ENCODE measurements at regions not wholly inside any gene's neighbourhood (a gene's known extent, or its start where the extent isn't known, plus 50 kb on each side); places are given as distances from the start of the nearest gene placed in this dataset.

GRCh38 chr2:116645155-116645554 lies 1169.3 kb upstream of the DDX18 start:
- DNase-seq = no peak

- DNase-seq = no peak
Observed at GRCh38 chr2:116668691-116669090, 1145.8 kb upstream of the DDX18 start.

GRCh38 chr2:116669782-116670181 lies 1144.7 kb upstream of the DDX18 start:
- DNase-seq = no peak

- no peak for DNase-seq
Observed at GRCh38 chr2:116674188-116674587, 1140.3 kb upstream of the DDX18 start.

- no peak for DNase-seq
Observed at GRCh38 chr2:116676776-116677175, 1137.7 kb upstream of the DDX18 start.

DNA sequence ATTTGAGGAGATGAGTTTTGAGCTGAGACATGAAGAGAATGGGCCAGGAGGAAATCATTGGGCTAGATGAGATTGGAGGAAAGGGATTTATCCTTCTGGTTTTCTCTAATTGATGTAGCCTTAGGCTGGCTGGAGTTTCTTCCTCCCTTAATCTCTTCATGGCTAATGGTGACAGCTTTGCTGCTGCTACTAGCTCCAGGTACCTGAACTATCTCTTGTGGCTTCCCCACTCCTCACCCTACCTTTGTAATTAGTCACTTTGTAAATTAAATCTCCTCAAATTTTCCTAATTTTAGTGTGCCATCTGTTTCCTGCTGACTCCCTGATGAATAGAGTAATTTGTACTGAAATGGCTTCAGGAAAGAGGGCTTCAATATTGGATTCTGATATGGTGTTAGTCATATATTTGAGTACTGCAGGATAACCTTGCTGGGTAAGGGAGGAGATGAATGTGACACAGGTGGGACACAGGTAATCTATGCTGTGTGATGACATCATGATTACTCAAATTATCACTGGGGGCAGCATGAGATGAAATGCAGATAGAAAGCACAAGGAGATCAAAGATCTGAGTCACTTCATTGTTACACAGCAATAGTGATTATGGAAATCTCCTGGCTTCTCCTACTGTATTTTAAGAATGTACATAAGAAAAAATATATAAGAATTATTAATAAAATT lies 1134.1 kb upstream of the DDX18 start:
- DNase-seq = no peak

DNA sequence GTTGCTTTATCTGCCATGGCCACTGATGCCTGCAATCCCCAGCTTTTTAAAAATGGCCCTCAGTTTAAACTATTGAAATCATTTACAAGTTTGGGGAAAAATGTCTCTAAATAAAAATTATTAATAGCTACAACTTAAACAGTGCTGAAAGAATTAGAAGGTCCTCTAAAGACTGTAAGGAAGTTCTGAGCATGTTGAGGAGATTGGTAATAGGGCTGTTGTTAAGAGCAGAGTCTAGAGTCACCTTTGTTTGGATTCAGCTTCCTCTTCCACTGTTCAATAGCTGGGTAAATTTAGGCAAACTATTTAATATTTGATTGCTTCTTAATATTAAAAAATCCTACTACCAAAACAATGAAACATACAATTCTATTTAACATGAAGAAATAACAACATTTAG lies 1127.1 kb upstream of the DDX18 start:
- DNase-seq = no peak

DNA sequence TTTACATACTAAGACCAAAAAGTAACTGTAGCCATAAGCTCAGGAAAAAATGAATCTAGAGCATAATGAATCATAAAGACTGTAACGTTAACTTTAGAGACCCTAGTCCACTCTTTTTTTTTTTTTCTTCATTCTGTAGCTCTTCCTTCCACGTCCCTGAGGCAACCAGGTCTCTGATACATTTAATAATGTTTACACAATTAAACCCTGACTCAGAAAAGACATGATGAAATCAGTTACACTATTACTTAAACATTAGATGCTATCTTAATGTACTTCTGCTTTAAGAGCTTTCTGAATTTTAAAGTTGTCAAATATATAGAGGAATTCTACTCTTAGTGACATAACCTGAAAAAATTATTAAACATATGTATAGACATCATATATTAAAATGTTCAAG lies 1121.5 kb upstream of the DDX18 start:
- no peak for DNase-seq

DNA sequence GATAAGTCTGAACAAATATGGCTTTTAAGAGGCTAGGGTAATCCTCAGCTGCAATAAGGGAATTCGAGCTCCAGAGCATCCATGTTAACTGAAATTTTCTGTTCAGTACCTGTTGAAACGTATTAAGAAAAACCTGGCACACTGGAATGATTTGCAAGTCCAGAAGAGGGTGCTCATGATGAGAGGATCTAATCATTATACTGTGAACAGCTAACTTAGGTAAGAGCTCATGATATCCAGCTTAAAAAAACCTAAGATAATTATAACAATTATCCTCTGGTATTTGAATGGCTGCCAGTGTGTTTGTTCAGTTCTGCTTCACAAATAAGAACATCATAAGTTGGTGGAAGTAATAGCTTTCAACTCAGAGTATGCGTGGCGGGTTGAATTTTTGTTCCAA lies 1118.3 kb upstream of the DDX18 start:
- DNase-seq = no peak

DNA sequence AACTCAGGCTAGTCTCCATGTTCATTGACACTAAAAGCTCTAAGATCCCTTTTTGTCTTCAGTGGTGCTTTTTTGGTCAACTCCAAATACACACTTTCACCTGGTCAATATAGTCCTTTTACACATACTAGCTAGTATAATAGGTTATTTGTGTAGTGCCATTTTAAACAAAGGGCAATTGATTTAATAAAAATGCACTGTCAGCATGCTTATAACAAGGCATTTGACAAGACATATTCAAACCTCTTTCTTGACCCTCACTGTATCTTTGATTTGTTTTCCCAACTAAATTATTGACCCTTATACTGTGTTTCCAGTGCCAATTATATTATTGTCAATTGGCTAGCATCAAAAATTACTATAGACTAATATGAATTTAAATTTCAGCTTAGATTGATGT lies 1117.6 kb upstream of the DDX18 start:
- DNase-seq = no peak

DNA sequence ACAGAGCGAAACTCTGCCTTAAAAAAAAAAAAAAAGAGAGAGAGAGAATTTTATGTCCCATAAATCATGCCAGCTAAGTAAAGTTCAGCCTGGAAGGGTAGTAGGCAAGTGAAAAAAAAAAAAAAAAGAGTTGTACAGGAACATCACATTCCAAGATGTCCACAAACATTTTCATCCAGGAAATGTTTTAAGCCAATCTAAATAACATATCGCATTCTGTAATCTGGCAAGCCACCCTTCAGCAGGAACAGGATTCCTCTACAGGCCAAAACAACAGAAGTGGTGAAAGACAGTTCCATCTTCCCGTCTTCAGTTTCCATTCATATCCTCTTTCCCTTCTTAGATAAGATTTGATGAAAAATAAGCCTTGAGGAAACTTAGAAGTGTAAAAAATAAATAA lies 1108.1 kb upstream of the DDX18 start:
- no peak for DNase-seq

- DNase-seq = no peak
Observed at GRCh38 chr2:116716038-116716437, 1098.5 kb upstream of the DDX18 start.

DNA sequence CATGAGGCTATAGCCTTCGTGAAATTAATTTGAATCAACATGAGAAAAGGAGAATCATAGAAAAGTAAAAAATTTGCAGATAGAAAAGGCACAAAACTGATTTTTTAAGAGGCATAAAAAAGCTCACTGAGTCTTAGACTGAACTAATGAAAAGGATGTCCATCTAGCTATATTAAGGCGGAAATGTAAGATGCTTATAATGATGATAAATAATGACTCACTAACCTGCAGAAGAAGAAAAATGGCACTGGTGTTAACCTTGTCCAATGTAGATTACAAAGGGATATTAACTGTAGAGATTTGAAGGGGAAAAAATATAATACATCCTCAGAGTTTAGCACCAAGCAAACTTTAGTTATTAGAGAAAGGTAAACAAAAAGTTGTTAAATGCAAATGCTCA lies 1098.0 kb upstream of the DDX18 start:
- no peak for DNase-seq

GRCh38 chr2:116717832-116718231 lies 1096.7 kb upstream of the DDX18 start:
- no peak for DNase-seq

DNA sequence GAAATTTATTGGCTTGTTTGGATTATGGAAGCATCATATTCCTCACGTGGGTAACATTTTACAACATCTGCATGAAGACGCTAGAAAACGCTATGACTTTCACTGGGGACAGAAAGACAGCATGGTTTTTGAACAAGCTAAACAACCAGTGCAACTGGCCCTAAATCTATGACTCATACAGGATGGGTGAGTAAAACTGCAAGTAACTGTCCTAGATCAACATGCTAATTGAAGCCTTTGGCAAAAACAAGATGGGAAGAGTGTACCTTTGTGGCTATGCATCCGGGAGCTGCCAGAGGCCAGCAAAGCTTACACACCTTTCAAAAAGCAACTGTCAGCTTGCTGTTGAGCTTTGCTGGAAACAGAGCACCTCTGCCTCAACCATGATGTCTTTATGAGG lies 1096.0 kb upstream of the DDX18 start:
- no peak for DNase-seq

- DNase-seq = no peak
Observed at GRCh38 chr2:116719836-116720235, 1094.7 kb upstream of the DDX18 start.

GRCh38 chr2:116724550-116724949 lies 1089.9 kb upstream of the DDX18 start:
- DNase-seq = no peak

DNA sequence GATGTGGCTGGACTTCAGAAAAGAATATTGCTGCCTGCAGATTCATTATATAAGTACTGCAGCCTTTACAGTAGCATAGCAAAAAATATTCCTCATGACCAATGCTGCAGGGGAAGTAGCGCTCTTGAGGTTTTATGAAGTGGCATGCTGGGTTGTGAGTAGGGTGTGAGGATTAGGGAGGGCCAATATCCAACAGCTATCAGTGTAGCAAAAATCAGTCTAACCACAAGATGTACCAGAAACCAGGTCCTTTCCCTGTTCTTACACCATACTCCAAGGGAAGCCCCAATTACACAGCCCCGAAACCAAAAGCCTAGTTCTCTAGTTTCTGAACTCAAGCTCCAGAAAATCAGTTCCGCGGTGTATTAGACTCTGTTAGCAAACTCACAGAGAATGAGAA lies 1082.2 kb upstream of the DDX18 start:
- DNase-seq = no peak

GRCh38 chr2:116733699-116734098 lies 1080.8 kb upstream of the DDX18 start:
- DNase-seq = no peak

DNA sequence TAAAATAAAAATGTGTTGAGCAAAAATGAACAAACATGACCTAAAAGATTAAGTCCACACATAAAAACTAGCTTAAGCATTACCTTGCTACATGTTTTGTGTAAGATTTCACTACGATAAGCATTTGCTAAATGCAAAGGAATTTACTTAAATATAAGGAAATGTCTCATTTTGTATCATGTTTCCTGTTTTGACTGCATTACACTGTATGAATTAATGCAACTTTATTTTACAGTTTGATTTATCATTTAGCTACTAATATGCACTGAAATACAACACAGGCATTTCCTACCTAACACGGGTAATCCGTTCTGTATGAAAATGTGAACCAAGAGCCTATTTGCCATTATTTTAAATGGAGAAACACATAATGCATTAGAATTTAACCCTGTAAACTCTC lies 1076.5 kb upstream of the DDX18 start:
- no peak for DNase-seq

- no peak for DNase-seq
Observed at GRCh38 chr2:116747103-116747502, 1067.4 kb upstream of the DDX18 start.

GRCh38 chr2:116749994-116750393 lies 1064.5 kb upstream of the DDX18 start:
- no peak for DNase-seq

GRCh38 chr2:116754381-116755101 lies 1060.0 kb upstream of the DDX18 start:
- no peak for DNase-seq

DNA sequence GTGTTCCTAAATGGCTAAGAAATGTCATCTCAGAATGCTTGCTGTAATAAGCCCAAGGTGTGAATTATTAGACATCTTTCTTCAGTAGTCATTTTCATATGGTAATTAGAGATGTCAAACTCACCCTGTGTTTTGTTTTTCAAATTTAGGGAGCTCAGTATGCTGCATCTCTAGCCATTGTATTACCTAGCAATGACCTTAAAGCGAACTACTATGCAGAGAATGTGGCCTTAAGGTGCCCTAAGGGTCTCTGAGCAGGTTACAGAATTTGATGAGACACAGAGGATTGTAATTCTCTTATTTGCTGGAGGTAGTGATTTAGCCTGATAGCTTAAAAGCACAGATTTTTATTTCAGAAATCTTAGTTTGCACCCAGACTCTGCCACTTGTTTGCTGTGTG lies 1052.6 kb upstream of the DDX18 start:
- no peak for DNase-seq

DNA sequence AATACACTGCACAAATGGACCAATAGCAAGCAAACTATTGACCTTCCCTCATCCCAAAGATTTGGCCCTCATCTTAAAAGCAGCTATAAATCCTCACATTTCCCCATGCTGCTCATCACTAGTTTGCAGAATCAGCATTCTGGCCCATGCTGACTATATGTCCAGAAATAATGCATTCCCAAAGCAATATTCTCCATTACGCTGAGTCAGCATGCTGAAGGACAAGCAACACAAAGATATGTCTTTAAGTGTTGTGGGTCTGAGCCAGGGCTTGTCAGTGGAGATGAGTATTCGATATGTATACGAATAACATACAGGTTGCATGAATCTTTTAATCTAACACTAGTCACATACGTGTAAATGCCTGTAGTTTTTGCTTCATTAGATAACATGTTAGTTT lies 1045.0 kb upstream of the DDX18 start:
- DNase-seq = no peak
